Hepatocyte (in vitro differentiated cells): ENCODE measurements at regions not wholly inside any gene's neighbourhood (a gene's known extent, or its start where the extent isn't known, plus 50 kb on each side); places are given as distances from the start of the nearest gene placed in this dataset.

Source experiments
- CTCF ChIP-seq: fragments of 200-600 bp; sonication (generic); IDR thresholded peaks from 2 replicates; pipeline ENCODE4 v1.5.1; 2016; ENCODE audit warnings: antibody characterized with exemption, mild to moderate bottlenecking; ENCODE audit not compliant: poor library complexity
- EZH2 ChIP-seq: fragments of 200-600 bp; sonication (generic); IDR thresholded peaks from 2 replicates; pipeline ENCODE4 v1.6.1; 2016; ENCODE audit warnings: antibody characterized with exemption, mild to moderate bottlenecking, borderline replicate concordance
- EZH2phosphoT487 ChIP-seq: fragments of 200-600 bp; sonication (generic); IDR thresholded peaks from one replicate; pipeline ENCODE4 v1.6.1; 2018; ENCODE audit warnings: antibody characterized with exemption, mild to moderate bottlenecking, low read depth, moderate library complexity; ENCODE audit not compliant: unreplicated experiment, severe bottlenecking

GRCh38 chr5:6178846-6179532, 199.4 kb downstream of the MED10 start:
- TF ChIP-seq CTCF (no peak), EZH2 (no peak), EZH2phosphoT487 (no peak)
